ENCODE measurements at regions not wholly inside any gene's neighbourhood (a gene's known extent, or its start where the extent isn't known, plus 50 kb on each side); places are given as distances from the start of the nearest gene placed in this dataset.

DNA sequence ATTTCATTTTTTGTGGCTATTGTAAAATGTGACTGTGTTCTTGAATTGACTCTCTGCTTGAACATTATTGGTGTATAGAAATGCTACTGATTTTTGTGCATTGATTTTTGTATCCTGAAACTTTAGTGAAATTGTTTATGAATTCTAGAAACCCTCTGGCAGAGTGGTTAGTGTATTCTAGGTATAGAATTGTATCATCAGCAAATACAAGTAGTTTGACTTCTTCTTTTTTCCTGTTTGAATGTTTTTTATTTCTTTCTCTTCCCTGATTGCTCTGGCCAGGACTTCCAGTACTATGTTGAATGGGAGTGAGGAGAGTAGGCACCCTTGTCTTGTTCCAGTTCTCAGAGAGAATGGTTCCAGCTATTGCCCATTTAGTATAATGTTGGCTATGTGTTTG lies 88.8 kb upstream of the HMHB1 start:
- no peak overlapping the region for H3K27ac Mint-ChIP-seq
- Histone ChIP-seq H4K91ac (ENCODE audit: insufficient read length, low read depth, low read length) (no peak overlapping the region), H3T11ph (ENCODE audit: low read length) (no peak overlapping the region), H3K4me1 (ENCODE audit: insufficient read depth, low read length) (no peaks in the 10 kb centered on the region), H4K8ac (replicated peaks; ENCODE audit: insufficient read length, low read depth, low read length) (no peak overlapping the region), H2AK5ac (ENCODE audit: insufficient read length, low read length) (no peak overlapping the region), H3K23ac (ENCODE audit: insufficient read length, low read depth, low read length) (no peak overlapping the region), H3K18ac (ENCODE audit: insufficient read length, low read depth, low read length) (no peak overlapping the region), H2BK120ac (ENCODE audit: low read depth, low read length, poor library complexity, severe bottlenecking) (no peak overlapping the region), H2AFZ (ENCODE audit: low read length) (no peak overlapping the region), H3K4ac (ENCODE audit: low read depth, low read length) (no peak overlapping the region), H3K4me2 (ENCODE audit: insufficient read depth, insufficient read length, low read length) (no peak overlapping the region), H3K27ac (ENCODE audit: insufficient read length, low read depth, low read length) (no peak overlapping the region), H3K23me2 (ENCODE audit: insufficient read length, low read depth, low read length, poor library complexity, severe bottlenecking) (no peaks in the 10 kb centered on the region), H4K20me1 (ENCODE audit: control insufficient read depth, insufficient read depth, insufficient read length) (no peaks in the 10 kb centered on the region), H3K14ac (ENCODE audit: insufficient read depth, low read length) (no peak overlapping the region), H2BK20ac (ENCODE audit: low read depth, low read length, poor library complexity, severe bottlenecking) (no peak overlapping the region), H3K9ac (ENCODE audit: extremely low read depth, insufficient read length, low read length) (no peak overlapping the region), H4K5ac (ENCODE audit: insufficient read length, low read depth, low read length) (no peak overlapping the region), H3K9me3 (ENCODE audit: control insufficient read depth, low read depth, low read length) (no peaks in the 10 kb centered on the region), H3K27me3 (ENCODE audit: insufficient read depth, low read length) (no peaks in the 10 kb centered on the region), H2BK12ac (ENCODE audit: insufficient read length, low read depth, low read length) (no peak overlapping the region), H2BK15ac (ENCODE audit: low read depth, low read length) (no peak overlapping the region), H2BK5ac (ENCODE audit: insufficient read length, low read length) (no peak overlapping the region), H3K79me1 (ENCODE audit: insufficient read depth, low read depth, low read length, poor library complexity, severe bottlenecking) (no peaks in the 10 kb centered on the region), H3K79me2 (ENCODE audit: insufficient read depth, low read length) (no peaks in the 10 kb centered on the region), H3K56ac (ENCODE audit: insufficient read length, low read depth, low read length) (no peak overlapping the region)
- no peaks in the 10 kb centered on the region for H3K27me3 Mint-ChIP-seq (ENCODE audit: low read depth)
- no peak overlapping the region for H3K4me3 Mint-ChIP-seq
- no peak for DNase-seq
- peaks cover 13 to 21% of the 10 kb centered on the region in 2 experiments for H3K9me3 Mint-ChIP-seq
- no peaks in the 10 kb centered on the region for H3K4me1 Mint-ChIP-seq
- TF ChIP-seq CTCF (conservative IDR thresholded peaks at IDR 0.05) = no peak
- peaks cover 5 to 13% (median 13%) of the 10 kb centered on the region in 3 experiments; a peak in 6 of 7 replicates for H3K36me3 Mint-ChIP-seq (ENCODE audit: insufficient read depth in 1 of 3, low read depth in 3 of 3)

All from H9 (cell line).